Mucosa of stomach (tissue), 1 donor: ENCODE measurements at regions not wholly inside any gene's neighbourhood (a gene's known extent, or its start where the extent isn't known, plus 50 kb on each side); places are given as distances from the start of the nearest gene placed in this dataset.

Experiments
- H3K27me3 ChIP-seq: one replicate; pipeline ENCODE4 v1.7.0; 2013; ENCODE audit warnings: mild to moderate bottlenecking, low read length; ENCODE audit not compliant: control insufficient read depth, insufficient read depth
- H3K36me3 ChIP-seq: one replicate; pipeline ENCODE4 v1.7.0; 2013; ENCODE audit warnings: low read length; ENCODE audit not compliant: control insufficient read depth, insufficient read depth
- H3K4me1 ChIP-seq: one replicate; pipeline ENCODE4 v1.7.0; 2013; ENCODE audit warnings: mild to moderate bottlenecking, low read length; ENCODE audit not compliant: control insufficient read depth, insufficient read depth
- H3K4me3 ChIP-seq: one replicate; pipeline ENCODE4 v1.7.0; 2013; ENCODE audit warnings: low read length
- H3K9ac ChIP-seq: one replicate; pipeline ENCODE4 v1.7.0; 2013; ENCODE audit warnings: mild to moderate bottlenecking, low read length, moderate library complexity
- H3K9me3 ChIP-seq: one replicate; pipeline ENCODE4 v1.7.0; 2013; ENCODE audit warnings: mild to moderate bottlenecking, low read length, moderate library complexity; ENCODE audit not compliant: control insufficient read depth
- donor health status: Pancreatic carcinoma.

DNA sequence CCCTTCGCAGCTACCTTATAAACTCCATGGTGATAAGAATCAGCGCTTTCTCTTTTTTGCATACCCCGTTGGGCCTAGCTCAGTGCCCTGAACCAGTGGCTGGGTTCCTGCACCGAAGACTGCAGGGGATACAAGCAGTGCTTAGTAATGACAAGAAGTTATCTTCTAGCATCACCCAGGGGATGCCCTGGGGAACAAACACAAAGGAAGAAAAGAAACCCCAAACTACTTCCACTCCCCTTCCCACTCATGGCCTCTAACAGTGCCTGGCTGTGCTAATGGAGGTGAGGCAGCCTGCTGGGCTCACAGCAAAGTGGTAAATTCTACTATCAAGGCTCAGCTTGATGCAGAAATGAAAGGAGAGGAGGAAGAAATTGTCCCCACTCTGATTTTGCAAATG, 314.7 kb downstream of the TXNL1 start:
- H3K9me3 ChIP-seq, result no peaks in the 10 kb centered on the region
- no peaks in the 10 kb centered on the region for H3K36me3 ChIP-seq
- H3K27me3 ChIP-seq, result no peaks in the 10 kb centered on the region
- H3K4me1 ChIP-seq, result no peaks in the 10 kb centered on the region
- H3K4me3 ChIP-seq, result no peak overlapping the region
- H3K9ac ChIP-seq, result no peak overlapping the region

DNA sequence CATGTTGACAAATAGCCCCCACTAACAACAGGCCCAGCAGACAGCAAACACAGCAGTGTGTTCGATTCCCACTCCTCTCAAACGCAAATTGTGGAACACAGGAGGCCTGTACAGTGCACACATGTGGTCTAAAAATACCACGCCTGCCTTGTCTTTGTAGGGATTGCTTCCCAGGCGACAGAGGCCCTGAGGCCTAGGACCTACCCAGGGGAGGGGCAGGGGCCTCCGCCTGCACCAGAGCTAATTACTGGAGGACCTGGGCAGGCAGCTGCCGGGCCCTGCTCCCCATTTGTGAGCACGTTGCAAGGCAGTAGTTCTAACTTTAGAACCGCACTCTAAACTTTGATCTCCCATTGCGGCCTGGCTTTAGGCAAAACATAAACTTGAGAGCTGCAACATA, 316.0 kb downstream of the TXNL1 start:
- Histone ChIP-seq H3K4me1 (no peaks in the 10 kb centered on the region), H3K4me3 (no peak overlapping the region), H3K9ac (no peak overlapping the region), H3K9me3 (no peaks in the 10 kb centered on the region), H3K36me3 (no peaks in the 10 kb centered on the region), H3K27me3 (no peaks in the 10 kb centered on the region)

DNA sequence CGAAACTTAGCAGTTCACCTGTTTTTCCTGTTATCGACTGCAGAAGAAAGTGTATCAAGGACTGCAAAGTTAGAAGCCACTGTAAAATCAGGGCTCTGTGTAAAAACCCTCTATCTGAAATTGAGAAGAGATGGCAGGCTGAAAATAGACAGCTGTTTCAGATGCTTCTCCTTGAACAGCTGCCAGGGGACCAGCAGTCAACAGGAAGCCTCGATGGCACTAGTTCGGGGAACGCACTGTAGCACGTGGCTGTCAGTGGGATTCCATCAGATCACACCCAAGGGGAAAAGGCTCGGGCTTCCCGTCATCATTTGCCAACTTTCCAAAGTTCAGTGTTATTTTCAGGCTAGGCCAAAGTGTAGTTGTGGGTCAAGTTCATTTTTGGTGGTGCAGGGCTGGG, 316.9 kb downstream of the TXNL1 start:
- Histone ChIP-seq H3K27me3 (no peaks in the 10 kb centered on the region), H3K4me1 (no peaks in the 10 kb centered on the region), H3K9me3 (no peaks in the 10 kb centered on the region), H3K9ac (no peak overlapping the region), H3K36me3 (no peaks in the 10 kb centered on the region), H3K4me3 (no peak overlapping the region)

DNA sequence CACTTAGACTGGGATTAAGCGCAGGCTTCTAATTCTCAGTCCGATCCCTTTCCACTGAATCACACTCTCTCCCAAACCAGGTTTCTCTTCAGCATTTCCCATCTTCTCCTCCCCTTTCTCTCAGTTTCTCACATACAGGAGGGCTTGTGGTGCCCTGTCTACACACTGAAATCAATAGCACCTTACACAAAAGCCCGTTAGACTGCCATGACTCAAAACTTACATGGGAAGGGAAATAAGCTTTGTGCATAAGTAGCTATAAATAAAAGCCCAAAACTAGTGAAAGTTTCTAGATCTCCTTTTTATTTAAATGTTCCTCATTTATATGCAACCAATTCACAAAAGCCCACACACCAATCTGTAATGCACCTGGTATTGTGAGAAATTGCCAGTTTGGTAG, 318.4 kb downstream of the TXNL1 start:
- Histone ChIP-seq H3K9me3 (no peaks in the 10 kb centered on the region), H3K27me3 (no peaks in the 10 kb centered on the region), H3K4me1 (no peaks in the 10 kb centered on the region), H3K4me3 (no peak overlapping the region), H3K36me3 (no peaks in the 10 kb centered on the region), H3K9ac (no peak overlapping the region)

DNA sequence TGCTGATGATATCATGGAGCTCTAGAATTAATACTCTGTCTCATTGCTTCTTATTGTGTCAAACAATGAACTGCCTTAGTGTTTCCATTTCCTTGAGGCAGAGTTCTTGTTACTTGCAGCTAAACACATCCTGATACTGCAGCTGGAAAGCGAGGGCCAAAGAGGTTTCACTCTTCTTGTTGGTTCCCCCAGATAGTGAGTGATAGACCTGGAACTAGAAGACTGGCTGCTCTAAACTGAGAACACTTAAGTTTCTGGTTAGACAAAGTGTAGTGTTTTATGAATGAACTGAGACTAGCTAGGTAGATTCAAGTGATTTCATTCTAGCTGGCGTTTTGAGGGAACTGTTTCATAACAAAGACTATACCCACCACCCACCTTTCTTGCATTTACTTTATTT, 321.7 kb downstream of the TXNL1 start:
- H3K27me3 ChIP-seq, result no peaks in the 10 kb centered on the region
- H3K4me1 ChIP-seq, result no peaks in the 10 kb centered on the region
- no peak overlapping the region for H3K4me3 ChIP-seq
- H3K9ac ChIP-seq, result no peak overlapping the region
- H3K9me3 ChIP-seq, result no peaks in the 10 kb centered on the region
- no peaks in the 10 kb centered on the region for H3K36me3 ChIP-seq

DNA sequence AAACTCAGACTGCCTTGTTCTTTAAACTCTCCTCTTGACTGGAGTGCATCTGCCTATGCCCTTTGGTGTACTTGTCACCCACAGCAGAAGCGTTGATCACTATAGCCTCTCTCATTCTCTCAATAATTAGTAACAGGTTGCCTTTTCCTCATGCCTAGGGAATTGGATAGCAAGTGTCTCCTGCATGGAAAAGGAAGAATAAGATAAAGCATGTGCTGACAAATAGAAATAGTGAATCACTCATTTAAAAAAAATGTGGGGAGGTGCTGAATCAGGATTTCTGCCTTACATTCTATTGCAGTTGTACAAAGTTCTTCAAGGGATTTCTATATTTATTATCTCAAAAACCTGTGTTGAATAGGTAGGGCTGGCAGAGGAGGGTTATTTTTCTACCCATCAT, 323.0 kb downstream of the TXNL1 start:
- Histone ChIP-seq H3K4me1 (no peaks in the 10 kb centered on the region), H3K27me3 (no peaks in the 10 kb centered on the region), H3K36me3 (no peaks in the 10 kb centered on the region), H3K4me3 (no peak overlapping the region), H3K9me3 (no peaks in the 10 kb centered on the region), H3K9ac (no peak overlapping the region)

DNA sequence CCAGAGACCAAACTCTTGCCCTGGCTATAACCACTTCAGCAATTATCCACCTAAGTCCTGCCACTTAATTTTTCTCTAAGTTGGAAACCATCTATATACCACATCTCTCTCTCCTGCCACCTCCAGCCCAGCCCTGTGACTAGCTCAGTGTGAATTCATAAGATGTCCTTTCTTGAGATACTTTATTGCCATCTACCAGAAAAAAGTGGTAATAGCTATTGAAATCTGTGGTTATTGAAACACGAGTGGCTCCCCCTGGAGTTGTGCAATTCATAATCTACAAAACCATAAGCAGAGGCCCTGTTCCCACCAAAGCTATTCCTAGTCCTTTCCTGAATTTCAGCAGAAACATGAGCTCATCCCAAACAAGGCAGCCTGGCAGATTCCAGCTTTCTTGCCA, 324.0 kb downstream of the TXNL1 start:
- Histone ChIP-seq H3K4me1 (no peaks in the 10 kb centered on the region), H3K4me3 (no peak overlapping the region), H3K36me3 (no peaks in the 10 kb centered on the region), H3K9ac (no peak overlapping the region), H3K27me3 (no peaks in the 10 kb centered on the region), H3K9me3 (no peaks in the 10 kb centered on the region)

DNA sequence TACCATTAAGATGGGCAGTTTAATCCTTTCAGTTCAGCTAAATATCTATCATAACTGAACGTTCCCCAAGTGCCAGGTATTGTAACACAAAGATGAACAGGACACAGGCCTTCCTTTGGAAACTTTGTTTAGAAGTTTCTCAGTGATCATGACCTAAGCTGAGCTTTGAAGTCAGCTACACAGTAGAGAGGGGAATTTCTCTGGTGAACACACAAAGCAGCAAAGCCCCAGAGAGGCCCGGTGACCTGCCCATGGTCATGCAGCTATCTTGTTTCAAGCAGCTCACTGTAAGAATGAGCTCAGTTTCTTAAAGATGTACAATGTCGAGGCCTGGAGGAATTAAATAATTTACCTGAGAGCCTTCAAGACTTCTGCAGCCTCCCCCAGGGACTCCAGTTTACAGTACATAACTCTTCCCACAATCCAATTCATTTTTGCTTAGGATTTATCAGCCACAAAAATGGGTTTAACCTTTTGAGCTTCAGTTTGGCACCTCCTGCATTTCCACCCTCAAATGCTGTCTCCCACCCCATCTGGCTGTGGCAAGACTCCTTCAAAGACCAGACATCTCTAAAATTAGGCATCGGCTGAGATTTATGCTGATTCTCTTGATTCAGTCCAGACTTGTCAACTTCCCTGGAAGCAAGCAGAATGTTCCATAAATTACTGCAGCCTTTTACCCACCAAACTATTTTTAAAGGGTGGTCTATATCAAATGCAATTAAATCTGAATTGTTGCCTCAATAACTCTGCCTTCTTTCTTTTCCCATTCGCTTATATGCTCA, 325.6 kb downstream of the TXNL1 start:
- Histone ChIP-seq H3K4me3 (no peak overlapping the region), H3K27me3 (no peaks in the 10 kb centered on the region), H3K4me1 (no peaks in the 10 kb centered on the region), H3K36me3 (no peaks in the 10 kb centered on the region), H3K9ac (no peak overlapping the region), H3K9me3 (no peaks in the 10 kb centered on the region)

DNA sequence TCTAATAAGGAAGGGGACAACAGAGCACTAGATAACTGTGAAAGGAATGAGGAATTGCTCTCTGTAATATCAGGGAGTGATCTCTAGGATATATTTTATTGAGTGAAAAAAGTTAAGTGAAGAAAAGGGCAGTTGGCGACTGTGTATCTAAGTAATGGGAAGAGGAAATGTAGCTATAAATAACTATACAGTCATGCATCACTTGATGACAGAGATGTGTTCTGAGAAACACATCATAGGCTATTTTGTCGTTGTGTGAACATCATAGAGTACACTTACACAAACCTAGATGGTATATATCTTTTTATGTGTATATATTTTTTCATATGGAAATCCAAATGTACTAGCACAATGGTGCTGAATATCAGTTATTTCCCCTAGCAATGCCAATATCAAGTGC, 329.3 kb downstream of the TXNL1 start:
- no peak overlapping the region for H3K9ac ChIP-seq
- H3K9me3 ChIP-seq, result no peaks in the 10 kb centered on the region
- H3K27me3 ChIP-seq, result no peaks in the 10 kb centered on the region
- H3K4me1 ChIP-seq, result no peaks in the 10 kb centered on the region
- no peaks in the 10 kb centered on the region for H3K36me3 ChIP-seq
- no peak overlapping the region for H3K4me3 ChIP-seq

DNA sequence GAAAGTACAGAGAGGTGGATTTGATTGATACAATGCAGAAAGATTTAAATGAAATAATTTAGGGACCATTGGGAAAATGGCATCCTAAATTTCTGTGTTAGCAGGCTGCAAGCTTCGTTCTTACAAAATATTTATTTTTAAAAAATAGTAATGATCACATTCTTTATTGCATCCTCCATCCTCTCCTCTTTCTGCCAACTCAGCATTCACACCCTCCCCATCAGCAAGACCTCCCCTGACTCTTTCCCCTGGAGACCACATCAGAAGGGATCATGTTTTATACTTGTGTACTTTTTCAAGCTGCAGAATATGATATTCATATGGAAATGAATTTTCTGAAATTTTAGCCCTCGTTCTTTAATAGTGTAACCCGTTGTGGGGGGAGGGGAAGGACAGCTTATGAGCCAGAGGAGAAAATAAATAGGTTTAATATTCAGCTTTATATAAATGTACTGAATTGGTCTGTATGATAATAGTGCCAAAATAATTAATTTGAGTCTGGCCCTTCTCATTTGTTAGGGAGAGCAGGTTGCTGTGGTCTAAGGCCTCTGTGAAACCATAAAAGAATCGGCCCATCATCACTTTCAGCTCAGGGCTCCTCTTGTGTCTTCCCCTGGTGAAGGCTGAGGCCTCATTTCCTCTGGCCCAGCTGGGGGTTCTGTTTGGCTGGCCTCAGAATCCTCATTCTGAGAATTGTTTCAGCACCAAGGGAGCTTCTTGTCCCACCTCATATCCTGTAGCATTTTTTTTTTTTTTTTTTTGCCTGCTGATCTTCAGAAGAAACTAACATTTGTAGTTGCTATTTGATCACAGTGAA, 330.8 kb downstream of the TXNL1 start:
- no peaks in the 10 kb centered on the region for H3K9me3 ChIP-seq
- no peaks in the 10 kb centered on the region for H3K4me1 ChIP-seq
- H3K9ac ChIP-seq, result no peak overlapping the region
- H3K36me3 ChIP-seq, result no peaks in the 10 kb centered on the region
- H3K27me3 ChIP-seq, result no peaks in the 10 kb centered on the region
- H3K4me3 ChIP-seq, result no peak overlapping the region

DNA sequence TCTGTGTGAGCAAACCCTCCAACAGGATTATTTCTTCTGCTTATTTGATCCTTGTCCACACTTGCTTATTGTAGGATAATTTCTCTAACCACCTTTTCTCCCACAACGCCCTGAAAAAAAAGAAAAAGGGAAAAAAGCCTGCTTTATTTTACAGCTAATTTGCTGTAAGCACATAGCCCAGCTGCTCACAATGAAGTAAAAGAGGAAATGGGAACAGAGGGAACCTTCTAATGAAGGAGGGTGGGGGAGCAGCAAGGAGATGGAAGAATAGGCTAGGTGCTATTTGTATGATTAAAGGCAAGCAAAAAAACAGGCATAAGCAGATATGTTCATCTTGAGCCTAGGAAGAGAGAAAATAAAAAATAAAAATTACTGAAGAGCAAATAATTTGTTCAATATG, 331.6 kb downstream of the TXNL1 start:
- Histone ChIP-seq H3K36me3 (no peaks in the 10 kb centered on the region), H3K4me3 (no peak overlapping the region), H3K9ac (no peak overlapping the region), H3K9me3 (no peaks in the 10 kb centered on the region), H3K27me3 (no peaks in the 10 kb centered on the region), H3K4me1 (no peaks in the 10 kb centered on the region)

DNA sequence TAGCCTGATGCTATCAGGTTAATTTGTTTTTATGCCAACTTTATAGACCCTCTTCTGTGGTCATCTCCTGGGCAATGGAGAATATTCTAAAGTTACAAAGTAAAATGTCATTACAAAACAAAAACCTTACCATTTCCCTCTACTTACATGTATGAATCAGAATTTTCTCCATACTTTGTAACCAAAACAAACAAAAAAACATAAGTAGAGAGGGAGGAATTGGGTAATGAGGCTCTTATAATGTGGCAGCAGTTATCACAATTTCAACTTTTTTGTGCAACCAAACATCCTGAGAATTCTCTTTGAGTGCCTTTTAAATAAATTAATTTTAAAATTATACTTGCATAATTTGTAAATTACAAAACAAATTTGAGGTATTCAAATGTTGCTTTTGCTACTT, 332.8 kb downstream of the TXNL1 start:
- H3K27me3 ChIP-seq, result no peaks in the 10 kb centered on the region
- no peaks in the 10 kb centered on the region for H3K4me1 ChIP-seq
- H3K4me3 ChIP-seq, result no peak overlapping the region
- no peaks in the 10 kb centered on the region for H3K36me3 ChIP-seq
- H3K9me3 ChIP-seq, result no peaks in the 10 kb centered on the region
- no peak overlapping the region for H3K9ac ChIP-seq
